K562 (cell line): ENCODE measurements at regions not wholly inside any gene's neighbourhood (a gene's known extent, or its start where the extent isn't known, plus 50 kb on each side); places are given as distances from the start of the nearest gene placed in this dataset.

ENCODE experiments used
- ATAC-seq: fragments of 200-7000 bp; cut with Tn5 transposase; 3 replicates; pipeline ENCODE4 v1.9.1; 2020; ENCODE audit warnings: moderate library complexity
- BruUV-seq: library from RNA; stranded (reverse); fragments of 400-500 nt; replicated peaks from 2 replicates; lab custom pipeline; 2021; lab: Mats Ljungman, UMichigan
- CTCF ChIA-PET: fragments of 300-600 bp; formaldehyde crosslinking; extraction: SDS; loops from one replicate; lab custom pipeline; 2021; ENCODE audit warnings: low intra/inter-chr PET ratio; lab: Yijun Ruan, JAX
- POLR2A ChIA-PET: fragments of 300-600, 350-650 bp; sonication (Branson Sonifier 250); formaldehyde crosslinking; extraction: SDS; loops from one replicate; lab custom pipeline; 2021; ENCODE audit warnings: antibody characterized with exemption, inconsistent platforms; lab: Yijun Ruan, JAX
- DNase-seq, 4 experiments: peaks; one replicate each; pipeline versions ENCODE4 v3.0.0 to v3.0.0-alpha.2; 2011 to 2018; ENCODE audit warnings: low spot score in 3 of 4, mixed read lengths in 3 of 4; ENCODE audit errors: extremely low read depth in 1 of 4
- FAIRE-seq: peaks from 2 replicates; lab custom pipeline; 2011; peaks lifted over from hg19 to GRCh38; lab: Jason Lieb, UNC
- H2AFZ ChIP-seq: 2 replicates; pipeline ENCODE4 v1.6.0; 2011; ENCODE audit warnings: low read depth, low read length, control low read depth, inconsistent platforms
- H3K27ac ChIP-seq: fragments of 200-600 bp; 3 replicates; pipeline ENCODE4 v1.8.0; 2011; ENCODE audit warnings: low read depth, mild to moderate bottlenecking, control low read depth, inconsistent platforms, low read length, moderate library complexity, mixed read lengths; ENCODE audit errors: extremely low read depth
- H3K27me3 ChIP-seq, 2 experiments: fragments of 300-600 bp in 1 of 2; 2 replicates in 1 of 2; 3 replicates in 1 of 2; pipeline versions ENCODE4 v1.6.0 to v1.8.0; 2011; ENCODE audit warnings: inconsistent platforms in 2 of 2, low read length in 2 of 2, mild to moderate bottlenecking in 1 of 2, mixed read lengths in 1 of 2, moderate library complexity in 1 of 2; ENCODE audit not compliant: control insufficient read depth in 2 of 2, insufficient read depth in 2 of 2
- H3K36me3 ChIP-seq: fragments of 300-600 bp; 3 replicates; pipeline ENCODE4 v1.8.0; 2011; ENCODE audit warnings: mild to moderate bottlenecking, low read length, inconsistent platforms; ENCODE audit not compliant: control insufficient read depth, insufficient read depth
- H3K4me1 ChIP-seq, 2 experiments: fragments of 200-600 bp in 1 of 2; replicated peaks in 1 of 2; 2 replicates in 1 of 2; 3 replicates in 1 of 2; pipeline versions ENCODE4 v1.5.1 to v1.8.0; 2011; ENCODE audit warnings: inconsistent platforms in 2 of 2, low read length in 2 of 2, mild to moderate bottlenecking in 1 of 2, mixed read lengths in 1 of 2, moderate library complexity in 1 of 2; ENCODE audit not compliant: control insufficient read depth in 2 of 2, insufficient read depth in 2 of 2
- H3K4me2 ChIP-seq: 2 replicates; pipeline ENCODE4 v1.6.1; 2011; ENCODE audit warnings: low read length, control low read depth, inconsistent platforms, mixed read lengths; ENCODE audit not compliant: insufficient read depth
- H3K4me3 ChIP-seq: fragments of 200-600 bp; sonication (generic), shearing (Covaris generic); 2 replicates; pipeline ENCODE4 v1.5.1; 2016; ENCODE audit warnings: control low read depth, inconsistent platforms
- H3K79me2 ChIP-seq: fragments of 200-600 bp; 3 replicates; pipeline ENCODE4 v1.8.0; 2011; ENCODE audit warnings: low read length, inconsistent platforms; ENCODE audit not compliant: control insufficient read depth, insufficient read depth
- H3K9ac ChIP-seq, 2 experiments: 2 replicates each; pipeline versions ENCODE4 v1.6.0 to v1.6.1; 2011; ENCODE audit warnings: low read depth in 2 of 2, low read length in 2 of 2, control low read depth in 1 of 2, inconsistent platforms in 1 of 2, mild to moderate bottlenecking in 1 of 2, mixed read lengths in 1 of 2; ENCODE audit not compliant: insufficient read depth in 1 of 2
- H3K9me1 ChIP-seq: one replicate; pipeline ENCODE4 v1.6.0; 2011; ENCODE audit warnings: inconsistent platforms, mild to moderate bottlenecking, low read length, moderate library complexity; ENCODE audit not compliant: control insufficient read depth, insufficient read depth
- H3K9me3 ChIP-seq: replicated peaks from 2 replicates; pipeline ENCODE4 v1.5.1; 2011; ENCODE audit warnings: low read depth, low read length, inconsistent platforms; ENCODE audit not compliant: control insufficient read depth, insufficient read depth
- H4K20me1 ChIP-seq: replicated peaks from 2 replicates; pipeline ENCODE4 v1.6.1; 2011; ENCODE audit warnings: low read length, inconsistent platforms, mixed read lengths; ENCODE audit not compliant: control insufficient read depth, insufficient read depth
- CREM ChIP-seq: IDR thresholded peaks from 2 replicates; pipeline ENCODE4 v1.6.1; 2014; ENCODE audit warnings: antibody characterized with exemption, low read depth
- EGR1 ChIP-seq: fragments of 450-650 bp; conservative IDR thresholded peaks from 2 replicates; pipeline ENCODE4 v1.6.1; 2017; ENCODE audit warnings: mild to moderate bottlenecking
- ETV6 ChIP-seq, 3 experiments: fragments of 150-350 bp in 1 of 3; sonication (generic) in 1 of 3; formaldehyde crosslinking in 1 of 3; IDR thresholded peaks; 2 replicates each; pipeline versions ENCODE4 v1.6.1 to v1.8.0; 2014 to 2022; ENCODE audit warnings: borderline replicate concordance in 2 of 3, low read depth in 2 of 3, antibody characterized with exemption in 1 of 3, low read length in 1 of 3, mild to moderate bottlenecking in 1 of 3, missing genetic modification reagents in 1 of 3
- ILF3 ChIP-seq: fragments of 450-650 bp; IDR thresholded peaks from 2 replicates; pipeline ENCODE4 v1.6.1; 2018; ENCODE audit warnings: antibody characterized with exemption, mild to moderate bottlenecking, moderate library complexity, borderline replicate concordance
- NCOA6 ChIP-seq: fragments of 450-650 bp; IDR thresholded peaks from 2 replicates; pipeline ENCODE4 v1.6.1; 2017; ENCODE audit warnings: mild to moderate bottlenecking
- RBFOX2 ChIP-seq: fragments of 200-400 bp; formaldehyde crosslinking; IDR thresholded peaks from 2 replicates; pipeline ENCODE4 v1.6.1; 2017; ENCODE audit warnings: low read depth, mild to moderate bottlenecking, low read length, moderate library complexity
- RBM22 ChIP-seq: fragments of 200-400 bp; formaldehyde crosslinking; IDR thresholded peaks from 2 replicates; pipeline ENCODE4 v1.6.1; 2018; ENCODE audit warnings: low read length, low read depth; ENCODE audit not compliant: poor library complexity, severe bottlenecking
- TAF1 ChIP-seq: IDR thresholded peaks from 2 replicates; pipeline ENCODE4 v1.6.1; 2011; ENCODE audit warnings: mild to moderate bottlenecking, low read length, moderate library complexity; ENCODE audit not compliant: insufficient read depth, control insufficient read depth, severe bottlenecking; ENCODE audit errors: extremely low read depth
- TRIM24 ChIP-seq, 2 experiments: fragments of 450-650 bp; IDR thresholded peaks; 2 replicates each; pipeline ENCODE4 v1.6.1; 2016
- ZNF324 ChIP-seq: fragments of 250-450 bp; sonication (Bioruptor Pico); IDR thresholded peaks from 2 replicates; pipeline ENCODE4 v1.4.0; 2020; ENCODE audit warnings: mild to moderate bottlenecking
- ZNF354B ChIP-seq: fragments of 250-450 bp; sonication (Bioruptor Pico); IDR thresholded peaks from 2 replicates; pipeline ENCODE4 v1.4.0; 2020
- ZNF583 ChIP-seq: fragments of 250-450 bp; sonication (Bioruptor Pico); IDR thresholded peaks from 2 replicates; pipeline ENCODE4 v1.4.0; 2020
- WGBS: fragments of 100-300 bp; shearing (Covaris generic); methylation state at CpG from one replicate; pipeline ENCODE4 v1.1.6; 2016; ENCODE audit warnings: low coverage, mixed read lengths; ENCODE audit not compliant: insufficient coverage; ENCODE audit errors: missing lambda C conversion rate; 5-methylcytosine and 5-hydroxymethylcytosine counted together
- in situ Hi-C: fragments of 300-500 bp; cut with MboI; formaldehyde crosslinking; loops from 4 replicates; pipeline ENCODE4 v1.15.0; 2018; ENCODE audit warnings: inconsistent platforms, mixed read lengths
- intact Hi-C: fragments of 100-400 bp; cut with micrococcal nuclease; formaldehyde crosslinking; loops from 2 replicates; pipeline ENCODE4 v1.14.2; 2022
- TF ChIP-seq, protein P1 (sequence below): fragments of 450-650 bp; IDR thresholded peaks from 2 replicates; pipeline ENCODE4 v1.7.1; 2018; ENCODE audit warnings: mild to moderate bottlenecking, low read depth; ENCODE audit not compliant: partially characterized antibody
- TF ChIP-seq, protein P2 (sequence below): fragments of 450-650 bp; IDR thresholded peaks from 2 replicates; pipeline ENCODE4 v1.6.1; 2016; ENCODE audit warnings: missing biosample characterization, missing genetic modification characterization

DNA sequence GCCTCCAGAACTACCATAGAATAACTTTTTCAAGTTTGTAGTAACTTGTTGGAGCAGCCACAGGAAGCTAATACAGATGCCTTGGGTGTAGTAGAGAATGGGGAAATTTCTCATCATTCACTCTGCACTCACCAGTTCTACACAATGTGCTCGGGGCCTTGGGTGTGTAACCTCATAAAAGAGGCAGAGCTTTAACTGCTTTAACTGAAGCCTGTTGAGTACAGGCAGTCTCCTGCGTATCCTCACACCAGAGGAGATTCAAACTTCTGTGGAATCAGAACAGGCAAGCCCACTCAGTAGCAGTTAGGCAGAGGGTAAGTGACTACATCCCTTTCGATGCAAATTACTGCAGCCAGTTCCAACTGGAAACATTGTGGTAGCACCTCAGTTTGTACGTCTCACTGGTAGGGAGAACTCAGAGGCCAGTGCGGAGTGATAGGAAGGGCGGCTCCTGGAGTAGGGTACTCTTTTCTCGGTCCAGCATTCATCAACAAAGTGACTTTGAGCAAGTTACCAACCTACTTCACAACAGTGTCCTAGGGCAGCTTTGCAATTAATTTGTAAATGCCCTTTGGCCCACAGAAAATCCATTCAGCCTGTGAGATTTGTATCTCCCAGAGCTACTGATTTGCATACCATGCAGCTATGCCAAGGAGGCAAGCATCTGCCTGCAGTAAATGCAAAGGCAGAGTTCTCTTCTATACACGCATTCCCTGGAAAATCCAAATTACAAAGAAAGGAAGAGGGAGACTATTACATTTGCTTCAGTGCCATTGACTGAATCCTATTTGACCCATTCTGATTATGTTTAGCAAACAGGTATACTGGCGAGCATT, 904.3 kb downstream of the DIAPH3 start:
- Histone ChIP-seq H3K9me3 (no peaks in the 10 kb centered on the region), H3K4me2 (no peak overlapping the region), H3K36me3 (no peaks in the 10 kb centered on the region), H3K9me1 (no peaks in the 10 kb centered on the region), H3K27me3 (no peaks in the 10 kb centered on the region), H3K79me2 (no peaks in the 10 kb centered on the region), H2AFZ (no peak overlapping the region), H4K20me1 (no peaks in the 10 kb centered on the region), H3K27ac (no peak overlapping the region), H3K9ac (no peak overlapping the region), H3K4me3 (no peak overlapping the region), H3K4me1 (no peaks in the 10 kb centered on the region)
- no peak for TF ChIP-seq ZNF354B (CRISPR knock-in tag)
- no peak for TF ChIP-seq EGR1
- TF ChIP-seq NCOA6 = no peak
- TF ChIP-seq, protein P1, sequence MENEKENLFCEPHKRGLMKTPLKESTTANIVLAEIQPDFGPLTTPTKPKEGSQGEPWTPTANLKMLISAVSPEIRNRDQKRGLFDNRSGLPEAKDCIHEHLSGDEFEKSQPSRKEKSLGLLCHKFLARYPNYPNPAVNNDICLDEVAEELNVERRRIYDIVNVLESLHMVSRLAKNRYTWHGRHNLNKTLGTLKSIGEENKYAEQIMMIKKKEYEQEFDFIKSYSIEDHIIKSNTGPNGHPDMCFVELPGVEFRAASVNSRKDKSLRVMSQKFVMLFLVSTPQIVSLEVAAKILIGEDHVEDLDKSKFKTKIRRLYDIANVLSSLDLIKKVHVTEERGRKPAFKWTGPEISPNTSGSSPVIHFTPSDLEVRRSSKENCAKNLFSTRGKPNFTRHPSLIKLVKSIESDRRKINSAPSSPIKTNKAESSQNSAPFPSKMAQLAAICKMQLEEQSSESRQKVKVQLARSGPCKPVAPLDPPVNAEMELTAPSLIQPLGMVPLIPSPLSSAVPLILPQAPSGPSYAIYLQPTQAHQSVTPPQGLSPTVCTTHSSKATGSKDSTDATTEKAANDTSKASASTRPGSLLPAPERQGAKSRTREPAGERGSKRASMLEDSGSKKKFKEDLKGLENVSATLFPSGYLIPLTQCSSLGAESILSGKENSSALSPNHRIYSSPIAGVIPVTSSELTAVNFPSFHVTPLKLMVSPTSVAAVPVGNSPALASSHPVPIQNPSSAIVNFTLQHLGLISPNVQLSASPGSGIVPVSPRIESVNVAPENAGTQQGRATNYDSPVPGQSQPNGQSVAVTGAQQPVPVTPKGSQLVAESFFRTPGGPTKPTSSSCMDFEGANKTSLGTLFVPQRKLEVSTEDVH = no peak
- no peak for TF ChIP-seq RBM22
- TF ChIP-seq ZNF324 (CRISPR knock-in tag) = no peak
- TF ChIP-seq CREM = no peak
- TF ChIP-seq RBFOX2 = no peak
- TF ChIP-seq TAF1 = no peak
- TF ChIP-seq ZNF583 (CRISPR knock-in tag) = no peak
- TF ChIP-seq TRIM24 (IDR thresholded peaks at IDR 0.05) = no peak
- no peak for TF ChIP-seq ETV6 (IDR thresholded peaks at IDR 0.05; ENCODE audit: borderline replicate concordance in 1 of 2, low read depth in 2 of 2, low read length in 1 of 2)
- TF ChIP-seq ETV6 (CRISPR knock-in tag; IDR thresholded peaks at IDR 0.05; ENCODE audit: borderline replicate concordance) = no peak
- TF ChIP-seq ILF3 = no peak
- TF ChIP-seq, protein P2, sequence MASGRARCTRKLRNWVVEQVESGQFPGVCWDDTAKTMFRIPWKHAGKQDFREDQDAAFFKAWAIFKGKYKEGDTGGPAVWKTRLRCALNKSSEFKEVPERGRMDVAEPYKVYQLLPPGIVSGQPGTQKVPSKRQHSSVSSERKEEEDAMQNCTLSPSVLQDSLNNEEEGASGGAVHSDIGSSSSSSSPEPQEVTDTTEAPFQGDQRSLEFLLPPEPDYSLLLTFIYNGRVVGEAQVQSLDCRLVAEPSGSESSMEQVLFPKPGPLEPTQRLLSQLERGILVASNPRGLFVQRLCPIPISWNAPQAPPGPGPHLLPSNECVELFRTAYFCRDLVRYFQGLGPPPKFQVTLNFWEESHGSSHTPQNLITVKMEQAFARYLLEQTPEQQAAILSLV = no peak
- under 1% methylated on average over 9 of the region's 9 CpGs for WGBS
- POLR2A ChIA-PET = no interaction called here
- BruUV-seq = no TSS peak
- intact Hi-C loops = no loop called here
- in situ Hi-C loops = no loop called here
- FAIRE-seq (no peak), ATAC-seq (no peak), DNase-seq (no peak)
- CTCF ChIA-PET = no interaction called here
